ENCODE measurements at regions not wholly inside any gene's neighbourhood (a gene's known extent, or its start where the extent isn't known, plus 50 kb on each side); places are given as distances from the start of the nearest gene placed in this dataset.

DNA sequence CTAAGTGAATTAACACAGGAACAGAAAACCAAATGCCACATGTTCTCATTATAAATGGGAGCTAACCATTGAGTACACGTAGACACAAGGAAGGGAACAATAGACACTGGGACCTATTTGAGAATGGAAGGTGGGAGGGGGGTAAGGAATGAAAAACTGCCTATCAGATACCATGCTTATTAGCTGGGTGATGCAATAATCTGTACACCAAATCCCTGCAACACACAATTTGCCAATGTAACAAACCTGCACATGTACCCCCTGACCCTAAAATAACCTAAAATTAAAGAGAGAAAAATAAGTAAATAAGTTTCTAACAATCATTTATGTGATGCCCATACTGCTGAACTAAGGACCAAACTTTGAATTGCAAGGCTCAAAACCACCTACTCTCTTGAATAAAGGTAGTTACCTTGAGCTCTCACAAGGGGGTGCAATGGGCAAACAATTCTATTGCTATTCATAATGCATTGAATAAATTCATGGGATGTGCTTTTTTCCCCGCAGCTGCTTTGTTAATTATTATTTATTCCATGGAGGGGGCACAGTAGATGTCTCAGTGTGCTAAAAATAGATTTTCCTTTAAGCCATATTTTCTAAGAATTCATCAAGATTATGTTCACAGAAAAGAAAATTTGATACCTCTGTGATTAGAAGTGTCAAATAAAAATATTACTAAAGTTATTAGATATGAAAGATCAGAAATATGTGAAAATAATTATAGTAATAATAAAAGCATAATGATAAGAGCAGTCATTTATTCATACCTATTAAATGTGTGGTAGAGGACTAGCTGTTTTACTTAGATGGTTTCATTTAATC, 76.2 kb upstream of the PTPN3 start:
- TF ChIP-seq CTCF (conservative IDR thresholded peaks at IDR 0.05; ENCODE audit: low read depth, low read length) = peak; percentile 70
- TF ChIP-seq EZH2 (IDR thresholded peaks at IDR 0.05; ENCODE audit: borderline replicate concordance, low read depth, low read length, poor library complexity, severe bottlenecking) = no peak
